GM21515 (cell line): ENCODE measurements at regions not wholly inside any gene's neighbourhood (a gene's known extent, or its start where the extent isn't known, plus 50 kb on each side); places are given as distances from the start of the nearest gene placed in this dataset.

Experiments used
- ATAC-seq: cut with Tn5 transposase; IDR thresholded peaks from one replicate; pipeline ENCODE4 v1.9.1; 2021; ENCODE audit not compliant: unreplicated experiment

DNA sequence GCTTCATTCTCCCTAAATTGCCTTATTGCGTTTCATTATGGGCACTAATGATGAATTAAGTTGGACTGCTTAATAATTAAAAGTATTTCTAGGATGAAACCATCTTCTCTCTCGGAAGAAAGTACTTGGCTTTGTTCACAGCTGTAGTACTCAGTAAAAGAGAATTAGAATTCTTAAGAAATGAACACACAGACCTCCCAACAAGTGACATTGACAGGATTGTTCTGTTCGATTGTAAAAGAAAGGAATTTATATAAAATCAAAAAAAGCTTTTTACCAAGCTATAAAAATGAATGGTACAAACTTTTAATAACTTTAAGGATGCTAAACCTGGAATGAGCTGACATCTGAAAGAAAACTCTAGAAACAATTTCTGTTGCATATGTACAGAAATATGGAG lies 416.4 kb upstream of the THRB start:
- no peak for ATAC-seq

DNA sequence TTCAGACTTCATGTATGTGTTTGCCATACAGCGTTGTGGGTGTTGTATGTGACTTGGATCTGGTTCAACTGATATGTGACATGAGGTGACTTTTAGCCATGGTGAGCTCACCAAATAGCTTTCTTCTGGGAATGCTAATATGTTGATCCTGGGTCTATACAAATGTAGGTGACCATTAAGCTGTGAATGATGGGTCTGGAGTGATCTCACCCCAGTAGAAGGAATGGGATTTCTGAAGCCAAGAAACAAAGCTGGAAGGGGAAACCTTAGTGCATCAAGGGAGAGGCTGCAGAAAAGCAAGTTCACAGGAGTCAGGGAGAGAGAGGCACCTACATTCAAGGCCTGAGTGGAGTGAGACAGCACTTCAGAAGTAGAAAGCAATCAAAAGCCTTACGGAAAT lies 421.0 kb upstream of the THRB start:
- no peak for ATAC-seq

DNA sequence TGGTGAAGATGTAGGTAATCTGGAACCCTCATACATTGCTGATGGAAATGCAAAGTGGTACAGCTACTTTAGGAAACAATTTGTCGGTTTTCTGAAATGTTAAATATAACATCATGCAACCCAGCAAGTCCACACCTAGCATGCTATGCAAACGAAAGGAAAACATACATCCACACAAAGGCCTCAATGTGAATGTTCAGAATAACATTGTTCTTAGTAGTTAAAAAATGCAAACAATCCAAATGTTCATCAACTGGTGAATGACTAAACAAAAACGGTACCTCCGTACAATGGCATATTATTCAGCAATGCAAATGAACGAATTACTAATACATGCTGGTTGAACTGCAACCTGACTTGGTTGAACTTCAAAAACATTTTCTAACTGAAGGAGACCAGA lies 423.3 kb upstream of the THRB start:
- no peak for ATAC-seq

DNA sequence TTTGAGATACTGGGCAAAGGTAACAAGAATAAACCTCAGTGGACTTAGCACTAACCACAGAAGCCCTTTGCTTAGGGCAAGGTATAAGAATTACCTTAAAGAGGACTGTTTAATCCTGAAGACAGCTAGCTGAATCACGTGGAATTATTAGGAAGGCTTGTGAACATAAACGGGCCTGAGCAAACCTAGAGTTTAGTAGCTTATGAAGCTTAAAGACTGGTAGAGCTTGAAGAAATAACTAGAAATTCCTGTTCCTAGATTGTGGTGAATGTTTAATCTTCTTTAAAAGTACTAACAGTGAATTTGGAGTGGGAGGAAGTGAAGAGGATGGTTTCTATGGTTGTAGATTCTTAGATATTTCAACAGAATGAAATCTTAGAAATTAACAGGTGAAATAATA lies 428.9 kb upstream of the THRB start:
- no peak for ATAC-seq

DNA sequence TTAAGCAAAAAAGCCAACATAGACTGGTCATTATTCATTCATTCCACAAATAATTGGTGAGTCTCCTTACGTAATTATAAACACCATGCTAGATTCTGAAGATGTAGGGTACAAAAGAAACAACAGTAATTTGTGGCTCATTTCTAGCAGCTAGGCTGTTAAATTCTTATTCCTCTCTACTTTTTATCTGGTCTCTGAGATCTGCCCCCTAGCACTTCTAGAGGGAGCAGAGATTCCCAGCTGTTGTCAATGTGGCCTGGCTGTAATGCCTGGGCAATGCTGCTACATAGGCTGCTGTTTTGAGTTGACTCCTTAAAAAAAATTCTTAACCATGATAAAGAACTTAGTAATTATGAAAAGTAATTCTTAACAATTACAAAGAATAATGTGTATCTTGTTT lies 434.9 kb upstream of the THRB start:
- no peak for ATAC-seq

DNA sequence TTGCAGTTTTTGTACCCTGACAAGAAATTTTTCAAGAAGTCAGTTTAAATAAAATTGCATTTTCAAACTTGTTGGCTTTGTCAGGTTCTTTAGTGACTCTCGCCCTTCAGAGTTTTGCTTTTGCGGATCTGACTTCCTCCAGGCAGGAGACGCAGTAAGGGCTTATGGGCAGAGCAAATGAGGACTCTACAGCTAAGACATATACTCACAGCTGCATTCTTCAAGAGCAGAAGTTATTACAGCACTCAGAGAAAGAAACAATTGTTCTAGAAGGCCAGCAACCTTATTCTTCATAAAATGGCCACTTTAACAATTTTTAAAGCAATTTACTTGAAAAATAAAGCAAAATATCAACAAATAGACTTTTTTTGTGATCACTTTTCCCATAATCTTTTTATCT lies 438.8 kb upstream of the THRB start:
- no peak for ATAC-seq

DNA sequence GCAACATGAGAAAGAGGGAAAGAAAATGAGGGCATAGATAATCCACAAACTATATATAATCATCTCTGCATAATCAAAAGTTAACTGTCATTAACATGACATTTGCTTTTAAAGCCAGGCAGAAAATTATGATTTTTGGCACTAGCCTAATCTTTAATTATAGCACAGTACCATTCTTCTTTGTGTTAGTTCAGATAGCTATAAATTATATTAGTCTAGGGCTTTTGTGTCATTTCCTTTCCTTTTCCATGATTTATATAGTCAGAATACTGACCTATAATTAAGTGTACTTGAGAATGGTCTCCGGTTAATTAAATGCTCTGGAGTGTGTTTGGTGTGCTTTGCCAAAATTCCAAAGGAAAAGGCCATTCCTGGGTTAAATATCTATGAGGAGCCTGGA lies 441.9 kb upstream of the THRB start:
- ATAC-seq, result no peak

DNA sequence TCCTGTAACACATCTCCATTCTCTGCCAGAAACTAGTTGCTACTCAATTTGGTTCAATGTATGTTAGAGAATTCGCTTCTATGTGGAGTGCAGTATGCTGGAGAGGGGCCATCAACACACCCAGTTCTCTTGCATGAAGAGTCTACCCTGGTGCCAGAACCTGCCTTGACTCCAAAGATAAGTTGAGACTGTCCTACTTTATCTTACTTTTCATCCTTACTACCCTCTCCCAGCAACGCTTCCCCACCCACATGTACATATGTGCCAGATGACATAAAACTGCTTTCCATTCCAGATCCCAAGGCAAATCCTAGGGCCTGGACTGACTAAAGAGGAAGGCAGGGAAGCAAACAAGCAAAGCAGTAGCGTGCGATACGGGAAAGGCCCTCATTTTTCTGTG lies 442.6 kb upstream of the THRB start:
- no peak for ATAC-seq

DNA sequence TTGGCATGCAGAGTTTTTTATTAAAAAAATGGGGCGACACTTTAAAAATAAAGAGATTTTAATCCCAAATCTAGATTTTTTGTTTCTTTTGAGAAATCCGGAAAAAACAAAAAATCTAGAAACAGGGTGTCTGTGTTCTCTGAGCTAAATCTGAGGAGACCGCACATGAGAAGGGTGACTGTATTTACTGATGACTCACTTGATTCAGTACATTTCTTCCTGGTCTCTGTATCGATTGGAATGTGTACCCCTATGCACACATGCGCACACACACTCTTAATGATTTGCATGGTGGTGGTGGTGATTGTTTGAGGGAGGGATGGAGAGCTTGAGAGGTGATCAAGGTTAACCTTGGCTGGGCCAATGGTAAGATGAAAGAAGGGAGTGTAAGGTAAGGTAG lies 443.1 kb upstream of the THRB start:
- ATAC-seq, result no peak

DNA sequence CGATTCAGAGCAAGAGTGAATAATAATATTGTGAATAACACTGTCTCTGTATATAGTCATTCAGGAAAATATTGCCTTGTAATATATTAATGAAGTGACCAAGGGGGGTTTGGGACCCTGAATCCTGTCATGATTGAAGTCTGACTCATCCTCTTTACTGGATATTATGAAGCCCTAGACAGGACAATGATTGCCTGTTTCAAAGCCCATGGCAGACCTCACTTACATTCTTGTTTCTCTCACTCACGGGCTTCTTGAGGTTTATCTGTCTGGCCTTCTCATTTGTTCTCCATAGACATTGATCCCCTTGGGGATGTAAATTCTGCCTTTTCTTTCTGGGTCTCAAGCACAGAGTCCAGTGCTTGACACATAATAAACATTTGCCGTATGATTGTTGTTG lies 449.3 kb upstream of the THRB start:
- no peak for ATAC-seq

DNA sequence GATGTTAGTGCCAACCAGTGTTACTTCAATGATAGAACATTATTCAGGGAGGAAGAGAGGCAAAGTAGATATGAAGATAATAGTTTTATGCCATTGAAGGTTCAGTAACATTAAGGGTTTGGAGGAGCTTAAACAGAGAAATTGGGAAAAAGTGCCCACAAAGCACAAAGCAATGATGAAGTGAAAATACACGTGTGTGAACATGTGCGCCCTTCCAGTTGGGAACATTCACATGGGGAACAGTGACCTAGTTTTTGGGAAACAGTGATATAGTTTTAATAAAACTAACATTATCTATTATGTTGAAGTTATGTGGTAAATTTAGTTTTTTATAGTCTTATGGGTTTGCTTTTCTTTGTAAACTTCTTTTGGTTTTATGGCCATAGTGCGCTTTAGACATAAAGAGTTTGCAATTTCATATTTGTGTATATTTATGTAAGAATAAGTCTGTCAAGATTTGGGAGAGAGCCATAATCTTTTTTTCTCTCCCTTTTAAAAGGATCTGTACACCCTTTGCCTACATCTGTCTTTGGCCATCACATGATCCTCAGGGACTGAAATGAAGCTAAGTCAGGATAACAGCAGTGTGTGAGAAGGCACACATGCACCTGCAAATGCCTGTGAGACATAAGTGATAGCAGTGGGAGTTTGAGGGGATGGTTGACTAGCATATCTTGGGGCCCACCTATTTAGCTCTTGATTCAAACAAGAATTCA lies 450.3 kb upstream of the THRB start:
- ATAC-seq, result no peak

DNA sequence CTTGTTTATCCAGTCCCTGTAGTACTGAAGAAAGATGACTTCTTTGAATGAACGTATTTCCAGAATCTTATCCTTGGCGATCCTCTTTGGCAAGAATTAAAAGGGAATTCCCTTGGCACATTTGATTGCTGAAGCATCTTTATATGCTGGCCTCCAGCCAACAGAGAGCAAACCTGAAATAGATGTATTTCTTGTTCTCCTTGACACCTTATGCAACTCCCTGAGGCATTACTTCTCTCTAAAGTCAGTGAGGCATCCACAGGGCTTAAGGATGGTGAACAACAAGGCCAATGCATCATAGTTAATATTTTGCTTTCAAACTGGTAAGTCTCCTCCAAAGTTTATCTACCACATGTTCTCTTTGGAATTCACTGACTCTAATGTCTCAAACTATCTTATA lies 450.9 kb upstream of the THRB start:
- no peak for ATAC-seq

DNA sequence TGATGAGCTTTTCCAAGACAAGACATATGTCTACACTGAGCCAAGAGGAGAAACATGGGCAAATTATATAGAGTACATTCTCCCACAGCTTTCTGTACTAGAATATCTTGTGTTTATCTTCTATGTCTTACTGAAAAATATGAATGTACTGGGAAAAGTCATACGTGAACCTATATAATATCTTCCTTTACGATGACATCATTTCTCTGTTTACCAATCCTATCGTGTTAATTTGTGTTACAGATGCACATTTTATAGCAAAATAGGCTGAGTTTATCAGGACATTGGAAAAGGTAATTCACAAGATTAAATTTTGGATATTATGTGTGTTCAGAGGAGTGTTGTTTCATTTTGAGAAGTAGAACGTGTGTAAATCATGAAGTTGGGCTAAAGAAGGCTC lies 452.5 kb upstream of the THRB start:
- ATAC-seq, result no peak

DNA sequence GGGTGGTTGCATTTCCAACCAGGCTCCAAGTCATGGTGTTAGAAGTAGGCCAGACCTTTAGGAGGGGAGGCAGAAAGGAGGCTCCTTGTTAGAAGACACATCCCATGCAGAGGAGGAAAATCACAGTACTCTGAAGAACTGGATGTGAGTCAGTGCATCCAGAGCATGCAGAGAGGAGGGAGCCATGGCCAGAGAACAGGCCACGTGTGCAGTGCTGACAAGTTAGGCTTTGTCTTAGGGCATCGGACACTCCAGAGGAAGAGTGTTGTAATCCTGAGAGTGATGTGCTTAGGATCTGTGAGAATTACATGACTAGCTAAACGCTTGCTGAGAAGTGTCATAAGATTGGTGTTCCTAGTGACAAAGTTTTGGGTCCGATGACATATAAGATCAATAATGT lies 456.5 kb upstream of the THRB start:
- no peak for ATAC-seq

DNA sequence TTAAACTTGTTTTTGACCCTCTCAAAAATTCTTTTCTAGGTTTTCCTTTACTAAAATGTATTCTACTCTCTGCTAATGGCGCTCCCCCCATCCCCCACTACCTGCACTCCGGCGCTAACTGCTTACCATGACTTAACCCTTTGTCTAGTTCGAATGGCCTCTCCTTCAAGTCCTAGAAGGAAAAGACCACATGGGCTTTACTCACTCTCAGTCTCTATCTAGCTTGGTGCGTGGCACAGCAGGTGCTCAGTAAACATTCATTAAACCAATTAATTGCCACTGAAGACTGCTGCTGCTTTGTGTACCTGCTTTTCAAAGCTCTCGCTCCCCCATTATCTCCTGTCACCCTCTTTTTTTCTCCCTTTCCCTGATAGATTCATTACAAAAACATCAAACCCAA lies 457.7 kb upstream of the THRB start:
- ATAC-seq, result no peak

DNA sequence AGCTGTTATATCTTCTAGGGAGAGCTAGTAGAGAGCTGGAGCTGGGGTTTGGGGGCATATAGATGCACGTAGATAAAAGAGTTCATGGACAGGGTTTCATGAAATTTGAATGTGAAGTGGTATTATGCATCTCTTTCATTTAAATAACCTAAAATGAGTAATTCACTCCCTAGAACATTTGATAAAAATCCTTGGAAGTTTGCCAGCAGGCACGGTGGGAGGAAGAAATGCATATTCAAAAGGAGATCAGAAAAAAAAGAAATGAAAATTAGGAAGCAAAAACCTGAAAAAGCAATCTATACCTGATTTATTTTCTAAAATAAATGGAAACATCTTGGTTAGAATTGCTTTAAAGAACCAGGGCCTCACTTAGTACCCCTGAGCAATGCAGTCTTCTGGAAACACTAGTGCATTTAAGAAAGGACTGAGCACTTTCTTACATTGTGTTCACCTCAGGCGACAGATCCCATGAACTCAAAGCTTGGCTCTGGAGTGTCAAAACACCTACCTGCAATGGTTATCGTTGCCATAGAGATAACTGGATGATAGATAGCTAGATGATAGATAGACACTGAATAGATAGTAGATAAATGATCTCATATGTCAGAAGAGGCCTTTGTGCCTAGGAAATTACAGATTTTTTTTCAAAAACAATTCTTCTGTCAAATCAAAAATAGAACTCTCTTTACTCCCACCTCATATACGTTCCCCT lies 458.6 kb upstream of the THRB start:
- ATAC-seq, result no peak

DNA sequence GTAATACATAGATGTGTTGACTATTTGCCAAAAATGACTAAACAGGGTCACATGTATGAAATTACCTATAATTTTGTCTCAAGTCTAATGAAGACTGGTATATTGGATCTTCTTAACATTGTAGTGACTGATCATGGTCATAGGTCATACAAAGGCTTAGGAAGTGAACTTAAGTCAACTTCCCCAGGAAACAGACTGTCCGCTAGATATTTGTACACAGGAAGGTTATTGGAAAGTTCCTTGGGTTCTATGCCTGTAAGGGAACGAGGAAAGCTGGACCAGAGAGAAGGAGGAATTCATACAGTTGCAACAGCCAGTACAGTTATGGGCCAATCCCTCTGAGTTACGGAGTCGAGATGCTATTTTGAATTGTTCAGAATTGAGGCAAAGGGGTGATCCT lies 462.0 kb upstream of the THRB start:
- no peak for ATAC-seq

DNA sequence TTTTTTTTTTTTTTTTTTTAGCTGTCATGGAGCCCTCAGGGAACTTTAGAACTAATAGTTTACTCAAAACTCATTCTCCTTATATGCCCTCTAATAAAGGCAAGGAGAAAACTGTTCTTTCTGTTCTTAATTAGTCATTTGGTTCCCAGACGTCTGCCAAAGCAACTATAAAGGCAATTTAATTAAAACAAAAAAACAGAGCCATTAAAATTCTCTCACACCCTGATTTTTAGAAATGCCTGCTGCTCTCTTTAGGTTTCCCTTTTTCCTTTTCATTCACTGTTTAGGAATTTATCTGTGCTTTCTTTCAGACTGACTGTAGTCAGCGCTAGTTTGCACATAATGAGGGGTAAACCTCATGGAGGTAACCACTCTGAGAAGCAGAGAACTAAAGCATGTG lies 463.6 kb upstream of the THRB start:
- ATAC-seq, result no peak

DNA sequence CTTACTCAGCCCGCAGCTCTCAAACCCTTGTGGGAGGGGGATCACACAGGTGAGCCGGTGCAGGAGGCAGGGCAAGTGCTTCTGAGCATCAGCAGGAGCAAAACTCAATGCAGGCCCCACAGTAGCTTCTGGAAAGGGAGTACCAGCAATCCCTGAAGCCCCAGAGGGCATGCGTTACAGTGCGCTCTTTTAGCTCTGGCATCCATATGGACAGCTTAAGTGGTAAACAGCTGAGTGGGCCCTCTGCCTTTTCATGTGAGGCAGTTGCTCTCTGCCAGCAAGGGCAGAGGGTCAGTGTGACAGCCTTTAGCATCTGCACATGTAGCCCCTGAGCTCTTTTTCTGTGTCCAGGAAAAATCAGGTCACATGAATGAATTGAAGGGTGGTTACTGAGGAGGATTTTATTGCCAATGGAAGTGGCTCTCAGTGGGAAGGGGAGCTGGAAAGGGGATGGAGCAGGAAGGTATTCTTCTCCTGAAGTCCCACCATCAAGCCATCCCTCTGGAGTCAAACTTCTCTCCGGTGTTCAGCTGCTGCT lies 464.3 kb upstream of the THRB start:
- no peak for ATAC-seq

DNA sequence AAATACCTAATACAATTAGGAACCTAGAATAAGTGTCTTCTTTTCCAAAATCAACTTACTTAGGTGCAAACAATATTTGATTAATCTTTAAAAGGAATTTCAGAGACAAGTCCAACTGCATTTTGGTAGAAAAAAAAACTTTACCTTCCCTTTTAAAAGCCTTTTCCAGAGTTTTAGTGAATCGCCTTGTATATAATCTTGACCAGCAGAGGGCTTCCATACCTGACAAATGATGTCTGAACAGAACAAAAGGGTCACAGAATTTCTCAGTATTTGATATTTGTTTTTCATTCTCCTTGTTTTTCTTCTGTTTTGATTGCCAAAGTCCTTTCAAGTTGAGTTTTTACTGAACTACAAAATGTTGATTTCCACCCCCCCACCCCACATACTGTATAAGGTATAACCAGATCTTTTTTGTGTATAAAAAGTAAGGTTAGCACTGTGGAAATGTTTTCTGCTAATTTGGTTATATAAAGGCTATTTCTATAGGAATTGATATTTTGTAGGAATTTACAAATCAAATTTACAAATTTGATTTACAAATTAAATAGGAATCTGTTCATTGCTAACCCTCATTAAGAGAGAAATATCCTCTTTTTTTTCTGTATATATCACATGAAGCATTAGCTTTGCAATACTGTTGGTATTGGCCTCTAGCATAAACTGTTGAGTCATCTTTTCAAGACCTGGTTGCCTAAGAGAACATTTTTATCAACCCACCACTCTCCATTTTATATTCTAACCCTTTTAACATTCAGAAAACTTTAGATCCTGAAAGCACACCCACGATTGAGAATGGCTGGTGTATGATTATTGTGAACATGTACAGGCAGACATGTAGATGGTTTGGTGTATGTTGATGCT lies 464.1 kb upstream of the RARB start:
- ATAC-seq, result no peak

DNA sequence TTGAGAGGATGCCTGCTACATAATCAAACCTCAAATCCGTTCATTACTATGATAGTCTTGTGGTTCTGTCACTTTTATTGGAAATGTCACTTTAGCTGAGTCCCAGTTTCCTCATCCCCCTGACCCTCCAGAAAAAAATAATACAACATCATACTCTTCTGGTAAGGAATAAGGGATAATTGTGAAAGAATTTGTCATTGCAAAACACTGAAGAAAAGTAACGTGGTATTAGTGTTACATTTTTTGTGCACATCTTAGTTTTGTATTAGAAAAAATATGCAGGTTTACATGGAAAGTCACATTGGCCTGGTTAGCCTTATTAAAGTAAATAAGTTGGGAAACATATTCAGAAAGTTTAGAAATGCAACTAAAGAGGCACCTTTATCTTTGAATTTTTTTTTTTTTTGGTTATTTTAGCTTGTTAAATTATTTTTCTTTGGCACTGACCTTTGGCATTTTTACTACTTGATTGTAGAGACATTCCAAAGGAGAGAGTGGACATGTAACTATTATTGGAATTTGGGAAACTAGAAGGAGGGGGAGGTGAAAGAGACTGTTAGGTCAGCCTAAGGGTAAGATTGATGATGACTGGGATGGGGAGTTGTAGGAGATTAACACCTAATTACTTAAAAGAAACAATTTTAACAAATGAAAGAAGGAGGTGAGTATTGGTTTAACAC lies 462.2 kb upstream of the RARB start:
- no peak for ATAC-seq
